Astrocyte (in vitro differentiated cells and primary cell): ENCODE measurements at regions not wholly inside any gene's neighbourhood (a gene's known extent, or its start where the extent isn't known, plus 50 kb on each side); places are given as distances from the start of the nearest gene placed in this dataset.

ENCODE experiments used
- EZH2 ChIP-seq: IDR thresholded peaks from 2 replicates; pipeline ENCODE4 v1.6.1; 2012; ENCODE audit warnings: mild to moderate bottlenecking, low read length, inconsistent platforms; ENCODE audit not compliant: insufficient read depth
- TF ChIP-seq, protein P1 (sequence below): IDR thresholded peaks from 2 replicates; pipeline ENCODE4 v1.5.1; 2011; ENCODE audit warnings: low read depth, mild to moderate bottlenecking, inconsistent platforms, low read length, moderate library complexity; ENCODE audit not compliant: insufficient read depth

DNA sequence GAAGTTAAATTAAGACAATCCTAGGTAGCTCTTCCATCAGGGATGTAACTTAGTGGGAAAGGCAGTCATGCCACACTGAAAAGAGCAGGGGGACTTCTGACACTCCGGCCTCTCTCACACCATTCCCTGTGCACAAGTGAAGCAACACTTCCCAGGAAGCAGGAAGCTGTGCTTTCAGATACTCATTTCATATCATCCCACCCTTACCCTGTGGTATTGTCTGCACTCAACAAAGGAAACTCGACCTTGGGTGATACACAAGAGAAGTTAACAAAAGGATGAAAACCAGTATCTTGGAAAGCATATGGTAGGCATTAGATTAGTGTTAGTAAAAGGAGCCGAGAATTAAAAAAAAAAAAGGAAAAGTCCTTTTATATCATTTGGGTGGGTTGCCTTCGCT lies 61.3 kb upstream of the MDM1 start:
- TF ChIP-seq, protein P1, sequence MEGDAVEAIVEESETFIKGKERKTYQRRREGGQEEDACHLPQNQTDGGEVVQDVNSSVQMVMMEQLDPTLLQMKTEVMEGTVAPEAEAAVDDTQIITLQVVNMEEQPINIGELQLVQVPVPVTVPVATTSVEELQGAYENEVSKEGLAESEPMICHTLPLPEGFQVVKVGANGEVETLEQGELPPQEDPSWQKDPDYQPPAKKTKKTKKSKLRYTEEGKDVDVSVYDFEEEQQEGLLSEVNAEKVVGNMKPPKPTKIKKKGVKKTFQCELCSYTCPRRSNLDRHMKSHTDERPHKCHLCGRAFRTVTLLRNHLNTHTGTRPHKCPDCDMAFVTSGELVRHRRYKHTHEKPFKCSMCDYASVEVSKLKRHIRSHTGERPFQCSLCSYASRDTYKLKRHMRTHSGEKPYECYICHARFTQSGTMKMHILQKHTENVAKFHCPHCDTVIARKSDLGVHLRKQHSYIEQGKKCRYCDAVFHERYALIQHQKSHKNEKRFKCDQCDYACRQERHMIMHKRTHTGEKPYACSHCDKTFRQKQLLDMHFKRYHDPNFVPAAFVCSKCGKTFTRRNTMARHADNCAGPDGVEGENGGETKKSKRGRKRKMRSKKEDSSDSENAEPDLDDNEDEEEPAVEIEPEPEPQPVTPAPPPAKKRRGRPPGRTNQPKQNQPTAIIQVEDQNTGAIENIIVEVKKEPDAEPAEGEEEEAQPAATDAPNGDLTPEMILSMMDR, result no peak
- no peak for TF ChIP-seq EZH2
